Activated CD4-positive, alpha-beta T cell treated with anti-CD3 and anti-CD28 coated beads, Interleukin-2, amount 10 ng/mL, durations not matched to agents 7 days and 5 days (primary cell): ENCODE measurements at regions not wholly inside any gene's neighbourhood (a gene's known extent, or its start where the extent isn't known, plus 50 kb on each side); places are given as distances from the start of the nearest gene placed in this dataset.
A peak's percentile ranks its signal among the peaks of the same experiment; 100 is the strongest.
"Not testable (repeated sequence)": the region's sequence is repeated elsewhere in the genome, so short reads cannot be mapped to it uniquely, and the experiment has no call there.

Experiments used
- CTCF ChIA-PET: fragments of 350-600 bp; sonication (Branson Sonifier 250); formaldehyde crosslinking; loops from one replicate; lab custom pipeline; 2021; ENCODE audit warnings: antibody characterized with exemption; lab: Charles Lee
- POLR2A ChIA-PET: fragments of 350-600 bp; sonication (Branson Sonifier 250); formaldehyde crosslinking; loops from one replicate; lab custom pipeline; 2021; ENCODE audit warnings: antibody characterized with exemption; lab: Charles Lee
- DNase-seq: peaks from one replicate; pipeline ENCODE4 v3.0.0-alpha.2; 2020
- H3K27ac Mint-ChIP-seq: one replicate; pipeline ENCODE4 v1.8.0; 2021; ENCODE audit warnings: mild to moderate bottlenecking, moderate library complexity, mixed read lengths
- H3K27me3 Mint-ChIP-seq: one replicate; pipeline ENCODE4 v1.8.0; 2021; ENCODE audit warnings: mixed read lengths
- H3K36me3 Mint-ChIP-seq: one replicate; pipeline ENCODE4 v1.8.0; 2021; ENCODE audit warnings: low read depth, mixed read lengths
- H3K4me1 Mint-ChIP-seq: one replicate; pipeline ENCODE4 v1.8.0; 2021; ENCODE audit warnings: mixed read lengths
- H3K4me3 Mint-ChIP-seq: one replicate; pipeline ENCODE4 v1.8.0; 2021; ENCODE audit warnings: mild to moderate bottlenecking, moderate library complexity, mixed read lengths
- H3K9me3 Mint-ChIP-seq: one replicate; pipeline ENCODE4 v1.8.0; 2021; ENCODE audit warnings: mixed read lengths

GRCh38 chr6:94785081-94785480, 792.3 kb upstream of the MANEA start:
- H3K4me3 Mint-ChIP-seq, H3K4me1 Mint-ChIP-seq, H3K27me3 Mint-ChIP-seq, H3K9me3 Mint-ChIP-seq, H3K36me3 Mint-ChIP-seq, CTCF ChIA-PET, POLR2A ChIA-PET: not testable (repeated sequence)
- H3K27ac Mint-ChIP-seq = peak overlapping the region; percentile 68
- peak; percentile 30 for DNase-seq

- Mint-ChIP-seq H3K4me1 (no peaks in the 10 kb centered on the region), H3K27ac (no peak overlapping the region), H3K36me3 (no peaks in the 10 kb centered on the region), H3K9me3 (no peaks in the 10 kb centered on the region), H3K27me3 (no peaks in the 10 kb centered on the region), H3K4me3 (no peak overlapping the region)
- CTCF ChIA-PET = no interaction called here
- POLR2A ChIA-PET = no interaction called here
- DNase-seq = no peak
Observed at GRCh38 chr6:94769197-94769596, 808.1 kb upstream of the MANEA start.

GRCh38 chr6:94751641-94752329, 825.5 kb upstream of the MANEA start:
- peaks cover 8% of the 10 kb centered on the region for H3K9me3 Mint-ChIP-seq
- CTCF ChIA-PET = no interaction called here
- H3K27me3 Mint-ChIP-seq = no peaks in the 10 kb centered on the region

GRCh38 chr6:94736236-94736635, 841.1 kb upstream of the MANEA start:
- H3K36me3 Mint-ChIP-seq = no peaks in the 10 kb centered on the region
- no peak overlapping the region for H3K27ac Mint-ChIP-seq
- no peak overlapping the region for H3K4me3 Mint-ChIP-seq
- no peaks in the 10 kb centered on the region for H3K4me1 Mint-ChIP-seq
- peaks cover 2% of the 10 kb centered on the region for H3K9me3 Mint-ChIP-seq
- no peak for DNase-seq
- no peaks in the 10 kb centered on the region for H3K27me3 Mint-ChIP-seq
- CTCF ChIA-PET = no interaction called here
- POLR2A ChIA-PET = no interaction called here

More at GRCh38 chr6:94751641-94752329, 825.5 kb upstream of the MANEA start:
- POLR2A ChIA-PET = no interaction called here
- Mint-ChIP-seq H3K27ac (no peak overlapping the region), H3K4me3 (no peak overlapping the region), H3K4me1 (no peaks in the 10 kb centered on the region), H3K36me3 (no peaks in the 10 kb centered on the region)
- DNase-seq = no peak

- Mint-ChIP-seq H3K27me3 (no peaks in the 10 kb centered on the region), H3K4me1 (no peaks in the 10 kb centered on the region), H3K27ac (no peak overlapping the region), H3K4me3 (no peak overlapping the region), H3K36me3 (no peaks in the 10 kb centered on the region), H3K9me3 (peaks cover 2% of the 10 kb centered on the region)
- no peak for DNase-seq
- ChIA-PET POLR2A (no interaction called here), CTCF (no interaction called here)
Observed at GRCh38 chr6:94735270-94735669, 842.1 kb upstream of the MANEA start.

- ChIA-PET POLR2A (no interaction called here), CTCF (no interaction called here)
- Mint-ChIP-seq H3K4me3 (no peak overlapping the region), H3K4me1 (no peaks in the 10 kb centered on the region), H3K36me3 (no peaks in the 10 kb centered on the region), H3K27me3 (no peaks in the 10 kb centered on the region), H3K27ac (no peak overlapping the region), H3K9me3 (peaks cover 2% of the 10 kb centered on the region)
- DNase-seq = no peak
Observed at GRCh38 chr6:94734751-94735150, 842.6 kb upstream of the MANEA start.

GRCh38 chr6:94733066-94733465, 844.3 kb upstream of the MANEA start:
- H3K27ac Mint-ChIP-seq = no peak overlapping the region
- H3K4me3 Mint-ChIP-seq = no peak overlapping the region
- ChIA-PET CTCF (no interaction called here), POLR2A (no interaction called here)
- H3K36me3 Mint-ChIP-seq = no peaks in the 10 kb centered on the region
- H3K27me3 Mint-ChIP-seq = no peaks in the 10 kb centered on the region
- DNase-seq = no peak
- no peaks in the 10 kb centered on the region for H3K4me1 Mint-ChIP-seq
- H3K9me3 Mint-ChIP-seq = peaks cover 7% of the 10 kb centered on the region

- POLR2A ChIA-PET = no interaction called here
- Mint-ChIP-seq H3K4me3 (no peak overlapping the region), H3K27ac (no peak overlapping the region), H3K27me3 (no peaks in the 10 kb centered on the region), H3K9me3 (peaks cover 23% of the 10 kb centered on the region), H3K36me3 (no peaks in the 10 kb centered on the region), H3K4me1 (no peaks in the 10 kb centered on the region)
- CTCF ChIA-PET = interaction anchor here (0.7 kb wide), 1 partner anchor 1390 kb away, joined by 3 read pairs; no protein-coding TSS in a partner anchor
- no peak for DNase-seq
Observed at GRCh38 chr6:94727710-94728109, 849.6 kb upstream of the MANEA start.

GRCh38 chr6:94721459-94721858, 855.9 kb upstream of the MANEA start:
- DNase-seq = no peak
- no peak overlapping the region for H3K4me3 Mint-ChIP-seq
- POLR2A ChIA-PET = no interaction called here
- H3K27me3 Mint-ChIP-seq = no peaks in the 10 kb centered on the region
- no peaks in the 10 kb centered on the region for H3K4me1 Mint-ChIP-seq
- CTCF ChIA-PET = no interaction called here
- no peaks in the 10 kb centered on the region for H3K36me3 Mint-ChIP-seq
- H3K27ac Mint-ChIP-seq = no peak overlapping the region
- peaks cover 7% of the 10 kb centered on the region for H3K9me3 Mint-ChIP-seq

- CTCF ChIA-PET = no interaction called here
- Mint-ChIP-seq H3K27ac (no peak overlapping the region), H3K4me3 (no peak overlapping the region), H3K9me3 (no peaks in the 10 kb centered on the region), H3K4me1 (no peaks in the 10 kb centered on the region), H3K27me3 (no peaks in the 10 kb centered on the region), H3K36me3 (no peaks in the 10 kb centered on the region)
- POLR2A ChIA-PET = no interaction called here
- DNase-seq = no peak
Observed at GRCh38 chr6:94713446-94713845, 863.9 kb upstream of the MANEA start.

- H3K36me3 Mint-ChIP-seq = no peaks in the 10 kb centered on the region
- H3K4me1 Mint-ChIP-seq = no peaks in the 10 kb centered on the region
- no peak for DNase-seq
- no peak overlapping the region for H3K27ac Mint-ChIP-seq
- CTCF ChIA-PET = no interaction called here
- no peaks in the 10 kb centered on the region for H3K27me3 Mint-ChIP-seq
- H3K9me3 Mint-ChIP-seq = peaks cover 6% of the 10 kb centered on the region
- POLR2A ChIA-PET = no interaction called here
- no peak overlapping the region for H3K4me3 Mint-ChIP-seq
Observed at GRCh38 chr6:94698773-94699172, 878.6 kb upstream of the MANEA start.

GRCh38 chr6:94687255-94687654, 890.1 kb upstream of the MANEA start:
- H3K27me3 Mint-ChIP-seq, H3K4me3 Mint-ChIP-seq, CTCF ChIA-PET, H3K4me1 Mint-ChIP-seq, H3K36me3 Mint-ChIP-seq, DNase-seq, H3K9me3 Mint-ChIP-seq, POLR2A ChIA-PET, H3K27ac Mint-ChIP-seq: not testable (repeated sequence)

- POLR2A ChIA-PET = no interaction called here
- Mint-ChIP-seq H3K36me3 (no peaks in the 10 kb centered on the region), H3K27ac (no peak overlapping the region), H3K4me3 (no peak overlapping the region), H3K9me3 (no peaks in the 10 kb centered on the region), H3K4me1 (no peaks in the 10 kb centered on the region), H3K27me3 (no peaks in the 10 kb centered on the region)
- CTCF ChIA-PET = no interaction called here
- DNase-seq = no peak
Observed at GRCh38 chr6:94683409-94683808, 893.9 kb upstream of the MANEA start.

GRCh38 chr6:94680669-94681212, 896.6 kb upstream of the MANEA start:
- no peaks in the 10 kb centered on the region for H3K27me3 Mint-ChIP-seq
- POLR2A ChIA-PET = no interaction called here

More at GRCh38 chr6:94680669-94681212, 896.6 kb upstream of the MANEA start:
- no peak for DNase-seq
- Mint-ChIP-seq H3K9me3 (no peaks in the 10 kb centered on the region), H3K4me3 (no peak overlapping the region), H3K4me1 (no peaks in the 10 kb centered on the region), H3K27ac (no peak overlapping the region), H3K36me3 (no peaks in the 10 kb centered on the region)
- CTCF ChIA-PET = no interaction called here
